ENCODE measurements at regions not wholly inside any gene's neighbourhood (a gene's known extent, or its start where the extent isn't known, plus 50 kb on each side); places are given as distances from the start of the nearest gene placed in this dataset.

DNA sequence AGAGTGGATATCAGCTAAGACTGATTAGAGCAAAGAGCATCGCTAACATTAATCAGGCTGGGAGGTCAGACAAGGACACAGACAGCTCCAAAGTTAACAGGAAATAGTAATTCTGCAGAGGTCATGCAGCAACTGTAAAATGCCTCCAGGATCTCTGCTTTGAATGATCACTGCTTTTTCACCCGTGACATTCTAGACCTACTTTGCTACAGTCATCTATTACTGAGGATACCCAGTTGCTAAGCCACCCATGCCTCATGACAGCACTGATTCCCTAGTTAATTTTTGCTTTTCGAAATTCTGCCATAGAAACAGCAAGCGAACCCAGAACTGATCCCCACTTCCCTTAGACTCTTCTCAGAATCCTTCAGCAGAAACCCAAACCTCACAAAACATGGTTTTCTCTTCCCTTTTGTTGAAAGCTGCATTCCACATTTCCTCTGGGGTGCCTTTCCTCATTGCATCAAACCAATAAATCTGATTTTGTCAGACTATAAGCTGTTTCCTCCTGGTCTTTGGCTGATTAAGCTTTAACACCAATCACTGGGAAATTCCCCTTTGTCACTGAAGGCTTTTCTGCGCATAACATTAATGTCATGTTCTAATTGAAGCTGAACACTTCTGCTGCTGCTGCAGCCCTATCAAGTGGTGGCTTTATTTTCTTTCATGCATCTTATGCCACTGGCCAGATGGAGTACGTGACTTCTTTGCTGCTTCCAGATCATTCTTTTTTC, 201.1 kb upstream of the CHD1 start:
- no peak for DNase-seq (ENCODE audit: low read depth)

GRCh38 chr5:99122976-99123375, 194.2 kb upstream of the CHD1 start:
- DNase-seq (ENCODE audit: low read depth) = no peak

- no peak for DNase-seq (ENCODE audit: low read depth)
These were observed 190.5 kb upstream of the CHD1 start for GRCh38 chr5:99119326-99119725.

DNA sequence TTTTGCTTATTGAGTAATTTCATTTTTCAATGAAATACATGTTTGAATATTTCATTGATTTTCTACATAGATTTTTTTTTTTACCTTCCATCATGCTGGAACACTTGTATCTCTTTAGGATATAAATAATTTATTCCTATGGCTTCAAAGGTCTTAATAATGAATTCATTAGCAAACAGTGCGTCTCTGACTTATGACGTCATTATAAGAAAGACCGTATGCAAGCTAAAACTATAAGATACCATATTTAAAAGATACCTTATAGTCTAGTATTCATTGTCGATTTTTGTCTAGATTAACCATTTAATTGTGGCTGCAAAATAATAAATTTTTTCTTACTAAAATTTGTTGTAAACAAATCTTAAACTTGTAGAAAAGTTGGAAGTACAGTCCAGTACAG, 187.7 kb upstream of the CHD1 start:
- no peak for DNase-seq (ENCODE audit: low read depth)

- DNase-seq (ENCODE audit: low read depth) = no peak
These were observed 181.1 kb upstream of the CHD1 start for GRCh38 chr5:99109894-99110293.

DNA sequence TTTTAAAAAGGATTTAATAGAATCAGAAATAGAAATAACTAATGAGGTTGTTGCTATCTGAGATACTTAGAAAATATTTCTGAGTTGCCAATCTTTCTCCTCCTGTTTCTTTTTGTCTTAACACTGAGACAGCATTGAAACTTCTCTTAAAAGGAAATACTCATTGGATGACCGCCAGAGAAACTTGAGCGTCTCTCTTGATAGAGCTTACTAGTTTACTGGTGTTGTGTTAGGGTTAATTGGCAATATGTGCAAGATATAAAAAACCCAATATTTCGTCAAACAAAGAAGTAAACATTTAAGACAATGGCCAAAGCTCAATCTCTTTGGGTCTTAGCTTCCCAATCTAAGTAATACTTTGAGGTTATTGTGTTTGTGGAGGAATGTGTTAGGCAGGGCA, 176.4 kb upstream of the CHD1 start:
- no peak for DNase-seq (ENCODE audit: low read depth)

DNA sequence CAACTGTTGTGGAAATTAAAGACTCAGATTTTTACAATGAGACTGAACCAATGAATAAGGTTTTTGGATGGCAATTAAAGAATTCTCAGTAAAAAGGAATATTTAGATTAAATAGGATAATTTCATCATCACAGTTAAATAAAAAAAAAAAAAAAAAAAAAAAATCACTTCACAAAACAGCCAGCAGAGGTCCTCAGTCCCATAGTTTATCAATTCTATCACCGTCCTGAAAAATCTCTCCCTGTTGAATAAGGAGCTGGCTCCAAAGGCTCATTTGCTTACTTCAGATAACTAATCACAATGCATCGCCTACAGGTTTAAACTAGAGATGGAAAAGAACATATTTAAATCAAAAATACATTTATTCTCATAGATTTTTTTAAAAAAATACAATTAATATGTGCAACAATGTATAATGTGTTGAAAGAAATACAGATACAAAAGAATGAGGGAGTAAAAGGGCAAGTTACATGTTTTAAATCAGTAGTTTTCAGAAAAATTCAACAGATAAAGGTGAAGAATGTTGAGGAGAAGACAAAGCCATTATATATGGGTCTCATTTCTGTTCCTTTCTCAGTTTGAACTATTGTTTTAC, 175.8 kb upstream of the CHD1 start:
- DNase-seq (ENCODE audit: low read depth) = no peak

DNA sequence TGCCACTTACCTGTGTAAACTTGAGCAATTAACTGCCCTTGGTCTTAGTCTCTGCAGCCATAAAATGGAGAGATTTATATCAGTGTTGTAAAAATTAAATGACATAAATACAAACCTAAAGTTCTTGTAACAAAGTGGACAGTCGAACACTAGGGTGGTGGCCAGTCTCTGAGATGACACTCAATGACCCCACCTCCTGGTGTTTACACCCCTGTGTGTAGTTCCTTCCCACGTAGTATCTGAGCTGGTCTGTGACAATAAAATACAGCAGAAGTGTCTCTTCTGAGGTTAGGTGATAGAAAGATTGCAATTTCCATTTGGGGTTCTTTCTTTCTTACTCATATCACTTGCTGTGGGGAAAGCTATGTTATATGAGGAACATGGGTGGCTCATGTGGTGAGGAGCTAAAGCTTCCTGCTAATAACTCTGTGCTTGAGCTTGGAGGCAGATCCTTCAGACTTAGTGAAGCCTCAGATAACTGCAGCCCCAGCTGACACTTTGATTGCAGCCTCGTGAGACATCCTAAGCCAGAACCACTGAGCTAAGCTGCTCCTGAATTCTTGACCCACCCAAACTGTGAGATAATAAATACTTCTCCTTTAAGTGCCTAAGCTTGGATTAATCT, 173.4 kb upstream of the CHD1 start:
- no peak for DNase-seq (ENCODE audit: low read depth)

- DNase-seq (ENCODE audit: low read depth) = no peak
These were observed 170.9 kb upstream of the CHD1 start for GRCh38 chr5:99099691-99100090.

DNA sequence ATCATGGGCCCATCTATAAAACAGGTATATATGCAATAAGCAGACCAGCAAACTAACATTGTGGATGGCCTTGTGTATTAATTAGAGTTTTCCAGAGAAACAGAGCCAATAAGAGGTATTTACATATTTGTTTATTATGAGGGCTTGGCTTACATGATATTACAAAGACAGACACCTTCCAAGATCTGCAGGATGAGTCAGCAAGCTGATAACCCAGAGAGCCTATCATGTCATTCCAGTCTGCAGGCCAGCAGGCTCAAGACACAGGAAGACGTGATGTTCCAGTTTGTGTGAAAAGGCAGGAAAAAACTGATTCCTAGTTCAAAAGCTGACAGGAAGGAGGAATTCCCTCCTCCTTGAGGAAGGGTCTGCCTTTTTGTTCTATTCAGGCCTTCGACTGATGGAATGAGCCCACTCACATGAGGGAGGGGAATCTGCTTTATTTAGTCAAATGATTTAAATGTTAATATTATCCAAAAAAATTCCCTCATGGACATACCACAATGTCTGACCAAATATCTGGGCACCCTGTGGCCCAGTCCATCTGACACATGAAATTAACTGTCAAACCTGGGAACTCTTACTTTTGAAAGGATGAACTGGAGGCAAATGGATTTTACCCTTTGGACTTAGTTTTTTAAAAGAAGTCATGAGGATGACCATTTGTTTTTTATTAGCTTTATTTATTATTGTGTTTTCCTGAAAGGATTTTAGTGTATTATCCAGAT, 161.2 kb upstream of the CHD1 start:
- no peak for DNase-seq (ENCODE audit: low read depth)

- DNase-seq (ENCODE audit: low read depth) = no peak
These were observed 159.5 kb upstream of the CHD1 start for GRCh38 chr5:99088309-99088708.

GRCh38 chr5:99083197-99083596, 154.4 kb upstream of the CHD1 start:
- DNase-seq (ENCODE audit: low read depth) = no peak

- DNase-seq (ENCODE audit: low read depth) = no peak
These were observed 152.9 kb upstream of the CHD1 start for GRCh38 chr5:99081711-99082110.

GRCh38 chr5:99076723-99077640, 148.2 kb upstream of the CHD1 start:
- DNase-seq (ENCODE audit: low read depth) = no peak

DNA sequence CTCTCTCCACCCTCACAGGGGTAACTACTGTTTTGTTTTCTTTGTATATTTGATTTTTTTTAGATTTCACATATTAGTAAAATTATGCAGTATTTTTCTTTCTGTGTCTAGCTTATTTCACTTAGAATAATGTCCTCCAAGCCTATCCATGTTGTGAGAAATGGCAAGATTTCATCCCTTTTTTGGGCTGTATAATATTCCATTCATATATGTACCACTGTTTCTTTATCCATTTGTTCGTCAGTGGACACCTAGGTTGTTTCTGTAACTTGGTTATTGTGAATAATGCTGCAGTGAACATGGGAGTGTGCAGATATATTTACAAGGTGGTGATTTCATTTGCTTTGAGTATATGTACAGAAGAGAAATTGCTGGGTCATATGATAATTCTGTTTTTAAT, 144.0 kb upstream of the CHD1 start:
- DNase-seq (ENCODE audit: low read depth) = no peak

DNA sequence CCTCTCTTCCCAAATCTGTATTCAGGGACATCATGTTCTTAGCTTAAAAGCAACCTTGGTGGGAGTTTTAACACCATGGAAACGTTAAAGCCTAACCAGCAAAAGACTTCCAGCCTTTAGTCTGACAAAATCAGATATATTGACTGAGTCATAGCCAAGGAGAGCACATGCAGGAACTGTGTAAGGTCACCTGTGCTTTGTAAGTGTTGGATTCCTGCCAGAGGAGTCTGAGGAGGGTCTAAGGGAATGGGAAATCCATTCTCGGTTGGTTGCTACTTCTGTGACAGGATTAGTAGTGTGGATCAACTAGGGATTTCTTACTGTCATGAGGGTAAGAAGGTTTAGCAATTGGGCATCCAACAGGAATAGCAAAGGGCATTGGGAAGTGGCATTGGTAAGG, 142.0 kb upstream of the CHD1 start:
- no peak for DNase-seq (ENCODE audit: low read depth)

DNA sequence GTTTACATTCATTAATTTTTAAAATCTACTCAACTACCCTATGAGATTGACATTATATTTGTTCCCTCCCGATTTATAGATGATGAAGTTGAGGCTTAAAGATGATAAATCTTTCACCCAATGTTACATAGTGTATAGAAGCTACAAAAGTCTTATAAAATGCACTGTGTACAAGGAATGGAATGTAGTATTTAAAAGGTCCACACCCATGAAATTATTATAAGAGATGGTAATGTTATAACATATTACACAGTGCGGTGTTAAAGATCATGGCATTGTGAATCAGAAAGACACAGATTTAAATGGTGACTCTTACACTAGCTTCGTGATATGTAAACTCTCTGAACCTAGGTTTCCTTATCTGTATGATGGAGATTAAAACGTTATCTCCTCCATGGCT, 141.6 kb upstream of the CHD1 start:
- no peak for DNase-seq (ENCODE audit: low read depth)

- no peak for DNase-seq (ENCODE audit: low read depth)
These were observed 140.3 kb upstream of the CHD1 start for GRCh38 chr5:99068944-99069650.

GRCh38 chr5:99063737-99064136, 134.9 kb upstream of the CHD1 start:
- DNase-seq (ENCODE audit: low read depth) = no peak

DNA sequence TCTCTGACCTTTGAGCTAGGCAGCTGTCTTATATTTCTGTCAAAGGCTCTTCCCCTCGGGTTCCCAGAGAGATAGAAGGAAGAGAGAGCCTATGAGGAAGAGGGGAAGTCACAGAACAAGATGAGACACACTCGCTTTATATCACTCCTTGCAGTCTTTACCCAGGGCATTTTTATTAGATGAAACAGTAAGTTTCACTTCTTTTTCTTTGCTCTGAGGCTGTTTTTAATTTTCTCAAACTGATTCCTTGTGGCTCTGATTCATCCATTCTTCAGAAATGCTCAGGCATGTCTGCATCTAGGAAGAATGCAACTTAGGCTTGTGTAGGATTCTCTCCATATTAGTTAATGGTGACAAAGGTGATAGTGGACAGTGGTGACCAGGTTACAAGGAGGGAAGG, 132.9 kb upstream of the CHD1 start:
- no peak for DNase-seq (ENCODE audit: low read depth)

GRCh38 chr5:99061299-99061698, 132.5 kb upstream of the CHD1 start:
- no peak for DNase-seq (ENCODE audit: low read depth)

Data from T follicular helper cell (primary cell).